Spleen (tissue), 11 donors: ENCODE measurements at regions not wholly inside any gene's neighbourhood (a gene's known extent, or its start where the extent isn't known, plus 50 kb on each side); places are given as distances from the start of the nearest gene placed in this dataset.

Experiments
- DNase-seq: peaks from one replicate; pipeline ENCODE4 v3.0.0-alpha.2; 2020
- H3K27ac ChIP-seq, 8 donors: fragments of 200-600 bp; sonication (generic) in 7 of 8; 1 replicate in 4 of 8; 2 replicates in 4 of 8; pipeline versions ENCODE4 v1.5.0 to v1.8.0; 2016 to 2021; ENCODE audit warnings: inconsistent platforms in 4 of 8, mild to moderate bottlenecking in 4 of 8, moderate library complexity in 1 of 8
- H3K27me3 ChIP-seq, 7 donors: fragments of 200-600 bp; sonication (generic) in 6 of 7; replicated peaks in 1 of 7; 1 replicate in 4 of 7; 2 replicates in 3 of 7; pipeline versions ENCODE4 v1.5.0 to v1.8.0; 2016 to 2021; ENCODE audit warnings: inconsistent platforms in 3 of 7, mild to moderate bottlenecking in 1 of 7
- H3K36me3 ChIP-seq, 6 donors: fragments of 200-600 bp; sonication (generic) in 5 of 6; 1 replicate in 4 of 6; 2 replicates in 2 of 6; pipeline versions ENCODE4 v1.5.0 to v1.8.0; 2016 to 2021; ENCODE audit warnings: inconsistent platforms in 2 of 6
- H3K4me1 ChIP-seq, 6 donors: fragments of 200-600 bp; sonication (generic) in 5 of 6; 1 replicate in 3 of 6; 2 replicates in 3 of 6; pipeline versions ENCODE4 v1.5.0 to v1.8.0; 2016 to 2021; ENCODE audit warnings: inconsistent platforms in 3 of 6
- H3K4me3 ChIP-seq, 8 donors: fragments of 200-600 bp; sonication (generic) in 7 of 8; 1 replicate in 4 of 8; 2 replicates in 4 of 8; pipeline versions ENCODE4 v1.5.0 to v1.8.0; 2016 to 2021; ENCODE audit warnings: inconsistent platforms in 4 of 8, mild to moderate bottlenecking in 4 of 8, moderate library complexity in 2 of 8
- H3K9me3 ChIP-seq, 8 donors: fragments of 200-600 bp; sonication (generic) in 7 of 8; 1 replicate in 4 of 8; 2 replicates in 4 of 8; pipeline versions ENCODE4 v1.5.0 to v1.8.0; 2016 to 2021; ENCODE audit warnings: inconsistent platforms in 4 of 8
- POLR2A ChIP-seq, 3 donors: fragments of 450-650 bp; IDR thresholded peaks; one replicate each; pipeline ENCODE4 v1.5.1; 2017; ENCODE audit warnings: antibody characterized with exemption in 3 of 3, mild to moderate bottlenecking in 1 of 3
- POLR2AphosphoS5 ChIP-seq, 3 donors: sonication (generic); formaldehyde crosslinking; IDR thresholded peaks; one replicate each; pipeline ENCODE4 v1.5.1; 2017; ENCODE audit warnings: antibody characterized with exemption in 3 of 3
- WGBS, 5 donors: extraction: QIAGEN DNeasy Blood & Tissue Kit in 3 of 5; methylation state at CpG; one replicate each; pipeline versions ENCODE4 v1.1.5 to v1.1.7; 2013 to 2018; 5-methylcytosine and 5-hydroxymethylcytosine counted together
- intact Hi-C: fragments of 100-400 bp; cut with DNase I; formaldehyde crosslinking; loops from one replicate; pipeline ENCODE4 v1.15.0; 2023; ENCODE audit warnings: low total_unique reads
- TF ChIP-seq, protein P1 (sequence below), 11 experiments: fragments of 200-600 bp in 7 of 11; fragments of 450-650 bp in 4 of 11; sonication (generic) in 4 of 11; IDR thresholded peaks in 8 of 11; conservative IDR thresholded peaks in 3 of 11; 1 replicate in 7 of 11; 2 replicates in 4 of 11; pipeline versions ENCODE4 v1.4.0 to v1.8.0; 2016 to 2021; ENCODE audit warnings: antibody characterized with exemption in 11 of 11, inconsistent platforms in 4 of 11, mild to moderate bottlenecking in 1 of 11
- donor health status: healthy with polysubstance abuse.
- donor health status: DM: no; HTN: no; CAD: no; lungs with moderate emphysema.
- donor health status: DM: no; HTN: no; CAD: no.
- donor health status: Bipolar disorder and iron deficiency.
- donor health status: healthy.
- donor health status: DM: no; HTN: no; CAD: no.
- donor health status: DM: yes; HTN: yes; CAD: no.

DNA sequence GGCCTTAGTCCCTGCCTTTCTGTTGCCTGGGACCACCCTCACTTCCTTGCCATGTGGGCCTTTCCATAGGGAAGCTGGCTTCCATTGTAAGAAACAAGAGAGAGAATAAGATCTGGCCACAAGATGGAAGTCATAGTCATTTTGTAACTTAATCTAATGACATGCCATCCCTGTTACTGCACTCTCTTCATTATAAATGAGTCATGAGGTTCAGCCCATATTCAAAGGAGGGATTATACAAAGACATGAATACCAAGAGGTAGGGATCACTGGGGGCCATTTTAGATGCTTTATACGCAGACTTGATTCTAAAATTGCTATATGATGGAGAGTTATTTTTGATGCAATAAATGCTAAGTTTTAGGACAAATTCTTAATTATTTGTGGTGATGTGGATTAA is 75.2 kb upstream of the CELF2 start:
- Histone ChIP-seq H3K4me1 (no peaks in the 10 kb centered on the region), H3K4me3 (no peak overlapping the region), H3K27me3 (peaks cover 0 to 5% (median 0%) of the 10 kb centered on the region in 7 donors), H3K9me3 (peaks cover 0 to 13% (median 0%) of the 10 kb centered on the region in 8 donors), H3K27ac (no peak overlapping the region), H3K36me3 (no peaks in the 10 kb centered on the region)
- intact Hi-C loops: no loop called here
- no peak for TF ChIP-seq POLR2AphosphoS5 (IDR thresholded peaks at IDR 0.05)
- TF ChIP-seq POLR2A (IDR thresholded peaks at IDR 0.05): no peak
- TF ChIP-seq, protein P1, sequence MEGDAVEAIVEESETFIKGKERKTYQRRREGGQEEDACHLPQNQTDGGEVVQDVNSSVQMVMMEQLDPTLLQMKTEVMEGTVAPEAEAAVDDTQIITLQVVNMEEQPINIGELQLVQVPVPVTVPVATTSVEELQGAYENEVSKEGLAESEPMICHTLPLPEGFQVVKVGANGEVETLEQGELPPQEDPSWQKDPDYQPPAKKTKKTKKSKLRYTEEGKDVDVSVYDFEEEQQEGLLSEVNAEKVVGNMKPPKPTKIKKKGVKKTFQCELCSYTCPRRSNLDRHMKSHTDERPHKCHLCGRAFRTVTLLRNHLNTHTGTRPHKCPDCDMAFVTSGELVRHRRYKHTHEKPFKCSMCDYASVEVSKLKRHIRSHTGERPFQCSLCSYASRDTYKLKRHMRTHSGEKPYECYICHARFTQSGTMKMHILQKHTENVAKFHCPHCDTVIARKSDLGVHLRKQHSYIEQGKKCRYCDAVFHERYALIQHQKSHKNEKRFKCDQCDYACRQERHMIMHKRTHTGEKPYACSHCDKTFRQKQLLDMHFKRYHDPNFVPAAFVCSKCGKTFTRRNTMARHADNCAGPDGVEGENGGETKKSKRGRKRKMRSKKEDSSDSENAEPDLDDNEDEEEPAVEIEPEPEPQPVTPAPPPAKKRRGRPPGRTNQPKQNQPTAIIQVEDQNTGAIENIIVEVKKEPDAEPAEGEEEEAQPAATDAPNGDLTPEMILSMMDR (IDR thresholded peaks at IDR 0.05 in 8 of 11, conservative IDR thresholded peaks at IDR 0.05 in 3 of 11): no peak
- 84 to 97% (median 95%) methylated on average over 1 of the region's 1 CpG for WGBS, 5 donors
- DNase-seq: no peak

DNA sequence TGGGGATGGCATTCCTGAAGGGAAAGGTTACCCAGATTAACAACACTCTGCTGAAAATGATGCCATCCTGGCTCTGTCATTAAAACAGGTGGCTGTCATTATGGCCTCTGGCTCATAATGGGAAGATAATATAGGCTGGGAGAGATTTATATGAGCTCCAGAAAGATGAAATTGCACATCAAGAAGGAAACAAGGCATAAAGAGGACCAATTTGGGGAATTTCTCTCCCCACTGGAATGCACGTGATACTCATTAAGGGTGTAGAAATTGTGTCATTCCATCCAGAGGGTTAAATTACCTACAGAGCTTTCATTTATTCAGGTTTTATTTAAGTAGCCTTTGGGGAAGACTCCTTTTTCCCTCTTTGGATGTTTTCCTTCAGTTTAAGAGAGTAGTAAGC is 71.6 kb upstream of the CELF2 start:
- no peaks in the 10 kb centered on the region for H3K36me3 ChIP-seq
- H3K4me1 ChIP-seq: no peaks in the 10 kb centered on the region
- no peak for TF ChIP-seq POLR2AphosphoS5 (IDR thresholded peaks at IDR 0.05)
- WGBS, 5 donors: 85 to 100% (median 94%) methylated on average over 1 of the region's 1 CpG
- no peak for DNase-seq
- H3K9me3 ChIP-seq: peaks cover 0 to 13% (median 0%) of the 10 kb centered on the region in 8 donors
- H3K4me3 ChIP-seq: no peak overlapping the region
- H3K27ac ChIP-seq: no peak overlapping the region
- H3K27me3 ChIP-seq: peaks cover 0 to 7% (median 0%) of the 10 kb centered on the region in 7 donors
- intact Hi-C loops: no loop called here

DNA sequence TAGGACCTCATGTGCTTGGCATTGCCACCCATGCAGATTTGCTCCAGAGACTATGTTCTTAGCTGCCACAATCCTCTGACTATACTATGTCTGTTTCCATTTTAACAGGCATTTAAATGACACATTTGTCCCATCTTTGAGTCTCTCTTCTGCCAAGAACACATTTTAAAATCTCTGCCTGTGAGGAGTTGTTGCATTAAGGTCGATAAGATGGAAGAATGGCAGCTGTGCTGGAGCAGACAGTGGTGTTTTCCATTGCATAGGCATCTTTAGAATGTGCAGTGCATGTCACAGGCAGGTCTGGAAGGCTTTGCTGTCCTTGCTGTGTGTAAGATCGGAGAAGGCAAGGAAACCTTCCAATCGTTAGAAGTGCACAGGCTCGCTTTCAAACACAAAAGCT is 70.9 kb upstream of the CELF2 start:
- WGBS, 5 donors: 79 to 86% (median 81%) methylated on average over 4 of the region's 4 CpGs
- H3K9me3 ChIP-seq: peaks cover 0 to 13% (median 0%) of the 10 kb centered on the region in 8 donors
- H3K36me3 ChIP-seq: no peaks in the 10 kb centered on the region
- intact Hi-C loops: no loop called here
- H3K27me3 ChIP-seq: peaks cover 0 to 7% (median 0%) of the 10 kb centered on the region in 7 donors
- no peak overlapping the region for H3K4me3 ChIP-seq
- no peak overlapping the region for H3K27ac ChIP-seq
- TF ChIP-seq POLR2A (IDR thresholded peaks at IDR 0.05) (no peak), POLR2AphosphoS5 (IDR thresholded peaks at IDR 0.05) (no peak)
- TF ChIP-seq, protein P1 (IDR thresholded peaks at IDR 0.05 in 8 of 11, conservative IDR thresholded peaks at IDR 0.05 in 3 of 11): no peak
- no peak for DNase-seq
- no peaks in the 10 kb centered on the region for H3K4me1 ChIP-seq

DNA sequence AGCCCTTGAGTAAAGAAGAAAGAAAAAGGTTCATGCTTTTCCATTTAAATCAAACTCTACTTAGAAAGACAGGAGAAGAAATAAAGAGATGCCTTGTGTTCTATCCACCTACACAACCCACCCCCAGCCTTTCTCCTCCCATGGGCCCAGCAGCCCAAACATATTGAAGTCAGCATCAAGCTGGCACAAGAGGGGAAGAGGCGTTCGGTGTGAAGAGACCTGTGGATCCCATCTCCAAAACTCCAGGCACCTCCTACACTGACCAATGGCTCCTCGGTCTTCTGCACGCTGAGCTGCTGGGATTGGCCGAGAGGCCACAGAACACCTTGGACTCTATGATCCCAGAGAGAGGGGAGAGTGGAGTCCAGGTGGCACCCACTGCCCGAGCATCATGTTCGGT is 66.0 kb upstream of the CELF2 start:
- H3K27ac ChIP-seq: no peak overlapping the region
- no peaks in the 10 kb centered on the region for H3K36me3 ChIP-seq
- H3K27me3 ChIP-seq: peaks cover 0 to 7% (median 0%) of the 10 kb centered on the region in 7 donors
- no peak for TF ChIP-seq POLR2A (IDR thresholded peaks at IDR 0.05)
- no peak for DNase-seq
- no peaks in the 10 kb centered on the region for H3K4me1 ChIP-seq
- intact Hi-C loops: no loop called here
- no peak overlapping the region for H3K4me3 ChIP-seq
- no peaks in the 10 kb centered on the region for H3K9me3 ChIP-seq
- WGBS, 5 donors: 89 to 98% (median 96%) methylated on average over 7 of the region's 7 CpGs

DNA sequence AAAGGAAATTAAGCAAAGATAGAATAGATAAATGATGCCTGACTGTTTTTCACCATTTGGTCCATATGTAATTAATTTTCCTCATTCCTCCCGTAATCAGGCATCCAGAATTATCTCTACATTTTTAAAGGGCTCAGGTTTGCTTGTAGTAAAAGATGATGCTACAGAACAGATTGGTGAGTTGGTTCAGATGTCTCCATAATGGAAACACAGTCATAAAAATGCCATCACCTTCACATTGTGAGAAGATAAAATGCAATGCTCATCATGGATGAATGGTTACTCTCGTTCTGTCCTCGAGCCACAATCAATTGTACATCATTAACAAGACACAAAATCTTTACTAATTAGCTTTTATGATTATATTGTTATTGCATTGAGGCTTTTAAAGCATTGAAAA is 64.9 kb upstream of the CELF2 start:
- TF ChIP-seq POLR2A (IDR thresholded peaks at IDR 0.05) (no peak), POLR2AphosphoS5 (IDR thresholded peaks at IDR 0.05) (no peak)
- TF ChIP-seq, protein P1 (IDR thresholded peaks at IDR 0.05 in 8 of 11, conservative IDR thresholded peaks at IDR 0.05 in 3 of 11): no peak
- intact Hi-C loops: no loop called here
- no peak for DNase-seq
- H3K4me3 ChIP-seq: no peak overlapping the region
- 74 to 82% (median 78%) methylated on average over 3 of the region's 3 CpGs for WGBS, 5 donors
- H3K36me3 ChIP-seq: no peaks in the 10 kb centered on the region
- no peaks in the 10 kb centered on the region for H3K9me3 ChIP-seq
- H3K27me3 ChIP-seq: peaks cover 0 to 2% (median 0%) of the 10 kb centered on the region in 7 donors
- no peaks in the 10 kb centered on the region for H3K4me1 ChIP-seq
- no peak overlapping the region for H3K27ac ChIP-seq
